Fibroblast of villous mesenchyme (primary cell): ENCODE measurements at regions not wholly inside any gene's neighbourhood (a gene's known extent, or its start where the extent isn't known, plus 50 kb on each side); places are given as distances from the start of the nearest gene placed in this dataset.

Experiments used
- DNase-seq: peaks from one replicate; pipeline ENCODE4 v3.0.0-alpha.2; 2010; ENCODE audit warnings: low read depth
- H3K4me3 ChIP-seq: 2 replicates; pipeline ENCODE4 v1.5.1; 2011; ENCODE audit warnings: low read depth, mild to moderate bottlenecking, low read length
- TF ChIP-seq, protein P1 (sequence below): IDR thresholded peaks from 2 replicates; pipeline ENCODE4 v1.5.1; 2012; ENCODE audit warnings: low read depth, mild to moderate bottlenecking, low read length; ENCODE audit not compliant: insufficient read depth

DNA sequence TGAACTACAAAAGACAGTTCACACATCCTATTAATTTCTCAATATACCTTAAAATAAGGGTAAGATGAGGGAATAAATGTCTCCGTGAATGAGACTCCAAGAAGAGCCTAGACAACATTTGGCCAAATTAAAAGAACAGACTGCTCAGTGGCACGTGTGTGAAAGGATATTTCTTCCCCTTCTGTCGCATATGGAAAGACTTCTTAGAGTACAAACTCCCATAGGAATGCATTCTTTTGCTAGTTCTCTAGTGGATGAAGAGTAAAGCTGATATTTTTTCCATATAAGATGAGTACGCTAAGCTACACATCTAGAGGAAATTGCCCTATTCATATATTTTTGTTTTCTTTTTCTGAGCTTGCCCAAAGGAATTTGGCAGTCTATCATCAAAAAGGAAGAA, 710.0 kb upstream of the ID2 start:
- DNase-seq = no peak
- TF ChIP-seq, protein P1, sequence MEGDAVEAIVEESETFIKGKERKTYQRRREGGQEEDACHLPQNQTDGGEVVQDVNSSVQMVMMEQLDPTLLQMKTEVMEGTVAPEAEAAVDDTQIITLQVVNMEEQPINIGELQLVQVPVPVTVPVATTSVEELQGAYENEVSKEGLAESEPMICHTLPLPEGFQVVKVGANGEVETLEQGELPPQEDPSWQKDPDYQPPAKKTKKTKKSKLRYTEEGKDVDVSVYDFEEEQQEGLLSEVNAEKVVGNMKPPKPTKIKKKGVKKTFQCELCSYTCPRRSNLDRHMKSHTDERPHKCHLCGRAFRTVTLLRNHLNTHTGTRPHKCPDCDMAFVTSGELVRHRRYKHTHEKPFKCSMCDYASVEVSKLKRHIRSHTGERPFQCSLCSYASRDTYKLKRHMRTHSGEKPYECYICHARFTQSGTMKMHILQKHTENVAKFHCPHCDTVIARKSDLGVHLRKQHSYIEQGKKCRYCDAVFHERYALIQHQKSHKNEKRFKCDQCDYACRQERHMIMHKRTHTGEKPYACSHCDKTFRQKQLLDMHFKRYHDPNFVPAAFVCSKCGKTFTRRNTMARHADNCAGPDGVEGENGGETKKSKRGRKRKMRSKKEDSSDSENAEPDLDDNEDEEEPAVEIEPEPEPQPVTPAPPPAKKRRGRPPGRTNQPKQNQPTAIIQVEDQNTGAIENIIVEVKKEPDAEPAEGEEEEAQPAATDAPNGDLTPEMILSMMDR = no peak
- H3K4me3 ChIP-seq = no peak overlapping the region

DNA sequence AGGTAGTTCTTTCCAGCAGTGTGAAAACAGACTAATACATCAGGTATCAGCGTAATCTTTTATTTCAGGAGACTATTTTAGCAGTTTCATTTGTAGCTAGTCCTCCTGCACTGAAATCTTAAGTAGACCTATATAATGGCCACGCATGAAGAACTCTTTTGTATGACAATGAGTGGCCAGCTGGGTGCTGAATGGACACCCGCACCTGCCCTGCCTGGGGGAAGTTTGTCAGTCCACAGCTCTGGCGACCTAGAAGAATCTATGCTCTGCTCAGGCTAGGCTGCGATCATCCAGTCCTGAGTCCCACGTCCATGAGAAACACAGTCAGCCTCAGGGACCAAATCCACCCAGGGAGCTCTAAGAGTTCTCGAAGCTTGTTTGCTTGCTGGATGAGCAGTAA, 709.2 kb upstream of the ID2 start:
- TF ChIP-seq, protein P1 = no peak
- H3K4me3 ChIP-seq = no peak overlapping the region
- no peak for DNase-seq

DNA sequence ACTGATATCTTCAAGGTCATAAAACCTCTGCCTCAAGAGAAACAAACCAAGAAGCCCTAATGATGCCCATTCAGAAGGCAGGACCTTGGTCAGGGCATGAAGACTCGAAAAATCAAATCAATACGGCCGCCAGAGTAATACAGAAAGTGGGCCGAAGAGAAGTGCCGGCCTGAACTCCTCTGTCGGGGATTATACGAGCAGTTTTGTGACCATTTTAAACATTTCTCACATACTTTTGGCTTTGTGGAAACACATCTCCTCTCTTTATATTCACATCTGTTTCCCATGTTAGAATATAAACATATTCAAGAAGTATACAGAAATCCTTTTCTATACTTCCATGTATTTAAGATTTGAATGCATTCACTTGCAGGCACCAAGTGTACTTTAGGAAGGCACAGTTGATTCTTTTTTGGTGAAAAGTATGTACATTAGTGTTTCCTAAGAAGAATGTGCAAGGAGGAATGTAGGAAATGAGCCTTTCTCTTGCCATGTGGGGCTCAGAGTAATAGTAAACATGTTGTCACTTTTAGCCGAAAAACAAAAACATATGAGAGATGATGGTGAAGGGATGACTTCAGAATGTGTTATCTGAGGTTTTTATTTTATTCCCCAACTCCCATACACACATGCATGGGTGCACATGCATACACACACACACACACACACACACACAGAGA, 707.9 kb upstream of the ID2 start:
- H3K4me3 ChIP-seq = no peak overlapping the region
- TF ChIP-seq, protein P1 = no peak
- no peak for DNase-seq

DNA sequence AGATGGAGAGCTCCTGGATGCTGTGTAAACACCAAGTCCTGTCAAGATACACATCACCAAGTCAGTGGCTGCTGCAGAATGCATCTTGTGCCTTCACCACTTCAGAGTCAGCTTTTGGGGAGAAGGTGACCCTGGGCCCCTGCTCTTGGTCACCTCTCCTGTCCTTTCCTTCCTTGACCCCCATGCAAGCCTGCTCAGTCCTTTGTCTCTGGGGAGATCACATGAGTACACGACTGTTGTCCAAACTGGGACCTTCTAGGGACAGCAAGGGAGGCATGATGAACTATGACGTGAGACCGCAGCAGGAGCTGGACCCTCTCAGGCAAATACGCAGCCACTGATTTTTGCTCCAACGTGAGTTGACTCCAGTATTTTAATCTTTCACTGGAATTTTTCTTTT, 706.9 kb upstream of the ID2 start:
- TF ChIP-seq, protein P1 = no peak
- DNase-seq = no peak
- H3K4me3 ChIP-seq = no peak overlapping the region

DNA sequence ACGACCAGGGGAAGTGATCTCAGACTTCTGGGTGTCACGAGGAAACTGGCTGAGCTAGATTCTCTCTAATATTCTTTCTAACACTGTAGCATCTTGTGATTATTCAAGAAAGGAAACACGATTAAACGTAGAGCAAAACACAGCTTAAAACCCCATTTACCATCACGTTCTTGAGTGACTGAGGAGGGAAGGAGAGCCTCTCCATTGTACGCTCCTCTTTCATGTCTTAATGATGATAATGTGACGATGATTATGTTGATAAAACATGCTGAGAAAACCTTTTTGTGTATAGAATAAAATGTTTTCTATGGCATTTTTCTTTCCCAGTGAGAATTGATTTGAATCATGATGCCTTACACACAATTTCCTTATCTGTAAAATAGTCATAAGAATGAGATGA, 705.6 kb upstream of the ID2 start:
- TF ChIP-seq, protein P1 = no peak
- DNase-seq = no peak
- no peak overlapping the region for H3K4me3 ChIP-seq

DNA sequence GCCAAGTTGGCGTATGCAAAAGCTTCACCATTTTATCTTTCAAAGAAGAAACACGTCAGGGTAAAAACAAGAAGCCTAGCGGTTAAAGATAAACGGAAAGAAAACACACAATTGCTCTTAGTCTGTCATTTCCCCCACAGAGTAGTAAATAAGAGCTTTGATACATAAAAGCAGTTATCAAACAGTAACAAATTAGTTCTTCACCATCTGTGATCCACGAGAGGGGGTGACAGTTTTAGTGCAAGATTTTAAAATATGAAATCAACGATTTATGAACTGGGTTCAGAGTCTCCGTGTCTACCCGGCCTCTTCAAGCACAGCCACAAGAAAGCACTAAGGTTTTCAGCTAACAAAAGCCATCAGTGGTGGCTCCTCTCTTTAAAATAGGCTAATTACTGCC, 703.9 kb upstream of the ID2 start:
- TF ChIP-seq, protein P1 = no peak
- DNase-seq = no peak
- H3K4me3 ChIP-seq = no peak overlapping the region

DNA sequence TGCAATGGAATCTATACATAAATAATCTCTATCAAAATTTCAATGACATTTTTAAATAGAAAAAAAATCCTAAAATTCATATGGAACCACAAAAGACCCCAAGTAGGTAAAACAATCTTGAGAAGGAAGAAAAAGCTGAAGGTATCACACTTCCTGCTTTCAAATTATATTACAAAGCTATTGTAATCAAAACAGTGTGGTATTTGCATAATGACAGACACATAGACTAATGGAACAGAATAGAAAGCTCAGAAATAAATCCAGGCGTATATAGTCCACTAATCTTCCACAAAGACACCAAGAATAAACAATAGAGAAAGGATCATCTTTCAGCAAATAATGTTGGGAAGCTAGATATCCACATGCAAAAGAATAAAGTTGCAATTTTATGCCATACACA, 699.8 kb upstream of the ID2 start:
- TF ChIP-seq, protein P1 = no peak
- no peak for DNase-seq
- H3K4me3 ChIP-seq = no peak overlapping the region
